GM18870 (cell line): ENCODE measurements at regions not wholly inside any gene's neighbourhood (a gene's known extent, or its start where the extent isn't known, plus 50 kb on each side); places are given as distances from the start of the nearest gene placed in this dataset.

Source experiments
- ATAC-seq: cut with Tn5 transposase; IDR thresholded peaks from one replicate; pipeline ENCODE4 v1.9.1; 2021; ENCODE audit warnings: moderate library complexity; ENCODE audit not compliant: unreplicated experiment

- no peak for ATAC-seq
Observed at GRCh38 chr13:83613524-83613923, 268.8 kb downstream of the SLITRK1 start.

GRCh38 chr13:83601539-83601938, 280.7 kb downstream of the SLITRK1 start:
- ATAC-seq, result no peak

GRCh38 chr13:83592095-83592494, 290.2 kb downstream of the SLITRK1 start:
- ATAC-seq, result no peak

- no peak for ATAC-seq
Observed at GRCh38 chr13:83589814-83590213, 292.5 kb downstream of the SLITRK1 start.

GRCh38 chr13:83577183-83577582, 305.1 kb downstream of the SLITRK1 start:
- no peak for ATAC-seq

- no peak for ATAC-seq
Observed at GRCh38 chr13:83568019-83568418, 314.3 kb downstream of the SLITRK1 start.

GRCh38 chr13:83563499-83563898, 318.8 kb downstream of the SLITRK1 start:
- no peak for ATAC-seq

- ATAC-seq, result no peak
Observed at GRCh38 chr13:83557845-83558244, 324.4 kb downstream of the SLITRK1 start.

GRCh38 chr13:83549671-83550070, 332.6 kb downstream of the SLITRK1 start:
- no peak for ATAC-seq

GRCh38 chr13:83547043-83547442, 335.2 kb downstream of the SLITRK1 start:
- no peak for ATAC-seq

GRCh38 chr13:83546476-83546875, 335.8 kb downstream of the SLITRK1 start:
- no peak for ATAC-seq

GRCh38 chr13:83538636-83539035, 343.6 kb downstream of the SLITRK1 start:
- no peak for ATAC-seq

GRCh38 chr13:83536941-83537340, 345.3 kb downstream of the SLITRK1 start:
- ATAC-seq, result no peak

- no peak for ATAC-seq
Observed at GRCh38 chr13:83536153-83536552, 346.1 kb downstream of the SLITRK1 start.

- ATAC-seq, result no peak
Observed at GRCh38 chr13:83532809-83533208, 349.5 kb downstream of the SLITRK1 start.

- no peak for ATAC-seq
Observed at GRCh38 chr13:83531022-83531421, 351.3 kb downstream of the SLITRK1 start.

- ATAC-seq, result no peak
Observed at GRCh38 chr13:83516781-83517180, 365.5 kb downstream of the SLITRK1 start.

GRCh38 chr13:83515268-83516015, 366.8 kb downstream of the SLITRK1 start:
- no peak for ATAC-seq

- no peak for ATAC-seq
Observed at GRCh38 chr13:83508771-83509301, 373.4 kb downstream of the SLITRK1 start.

GRCh38 chr13:83503424-83503823, 378.9 kb downstream of the SLITRK1 start:
- no peak for ATAC-seq

- ATAC-seq, result no peak
Observed at GRCh38 chr13:83499286-83499685, 383.0 kb downstream of the SLITRK1 start.

- ATAC-seq, result no peak
Observed at GRCh38 chr13:83498481-83499190, 383.6 kb downstream of the SLITRK1 start.
